Epithelial cell of esophagus (primary cell): ENCODE measurements at regions not wholly inside any gene's neighbourhood (a gene's known extent, or its start where the extent isn't known, plus 50 kb on each side); places are given as distances from the start of the nearest gene placed in this dataset.
A peak's percentile ranks its signal among the peaks of the same experiment; 100 is the strongest.

Experiments used
- DNase-seq: peaks from one replicate; pipeline ENCODE4 v3.0.0; 2010; ENCODE audit warnings: low read depth
- H3K4me3 ChIP-seq: 2 replicates; pipeline ENCODE4 v1.5.1; 2011; ENCODE audit warnings: mild to moderate bottlenecking, low read length, control low read depth
- TF ChIP-seq, protein P1 (sequence below): IDR thresholded peaks from 2 replicates; pipeline ENCODE4 v1.5.1; 2011; ENCODE audit warnings: low read depth, mild to moderate bottlenecking, low read length, control low read depth, inconsistent platforms; ENCODE audit not compliant: insufficient read depth; ENCODE audit errors: missing control alignments

GRCh38 chr18:45384137-45384961 is 230.9 kb upstream of the SLC14A2 start:
- DNase-seq = peak; percentile 77
- H3K4me3 ChIP-seq = no peak overlapping the region
- TF ChIP-seq, protein P1, sequence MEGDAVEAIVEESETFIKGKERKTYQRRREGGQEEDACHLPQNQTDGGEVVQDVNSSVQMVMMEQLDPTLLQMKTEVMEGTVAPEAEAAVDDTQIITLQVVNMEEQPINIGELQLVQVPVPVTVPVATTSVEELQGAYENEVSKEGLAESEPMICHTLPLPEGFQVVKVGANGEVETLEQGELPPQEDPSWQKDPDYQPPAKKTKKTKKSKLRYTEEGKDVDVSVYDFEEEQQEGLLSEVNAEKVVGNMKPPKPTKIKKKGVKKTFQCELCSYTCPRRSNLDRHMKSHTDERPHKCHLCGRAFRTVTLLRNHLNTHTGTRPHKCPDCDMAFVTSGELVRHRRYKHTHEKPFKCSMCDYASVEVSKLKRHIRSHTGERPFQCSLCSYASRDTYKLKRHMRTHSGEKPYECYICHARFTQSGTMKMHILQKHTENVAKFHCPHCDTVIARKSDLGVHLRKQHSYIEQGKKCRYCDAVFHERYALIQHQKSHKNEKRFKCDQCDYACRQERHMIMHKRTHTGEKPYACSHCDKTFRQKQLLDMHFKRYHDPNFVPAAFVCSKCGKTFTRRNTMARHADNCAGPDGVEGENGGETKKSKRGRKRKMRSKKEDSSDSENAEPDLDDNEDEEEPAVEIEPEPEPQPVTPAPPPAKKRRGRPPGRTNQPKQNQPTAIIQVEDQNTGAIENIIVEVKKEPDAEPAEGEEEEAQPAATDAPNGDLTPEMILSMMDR = peak; percentile 68

DNA sequence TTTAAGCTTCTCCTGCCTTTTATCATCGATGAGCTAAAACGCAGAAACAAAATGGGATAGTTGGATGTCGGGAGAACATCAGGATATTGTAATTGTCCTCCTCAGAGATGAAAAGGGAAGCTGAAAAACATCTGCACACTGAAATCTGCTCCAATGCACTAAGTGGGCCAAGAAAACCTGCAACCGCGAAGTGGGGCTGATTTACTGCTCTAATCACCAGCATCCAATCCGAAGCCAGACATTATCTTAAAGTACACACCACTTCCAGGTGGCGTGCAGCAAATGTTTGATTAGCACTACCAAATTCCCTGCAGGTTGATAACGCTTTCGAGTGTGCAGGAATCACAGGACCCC is 230.3 kb upstream of the SLC14A2 start:
- TF ChIP-seq, protein P1 = no peak
- no peak for DNase-seq
- H3K4me3 ChIP-seq = no peak overlapping the region

- H3K4me3 ChIP-seq = no peak overlapping the region
- DNase-seq = peak; percentile 67
- TF ChIP-seq, protein P1 = peak; percentile 77
These were observed 229.1 kb upstream of the SLC14A2 start for GRCh38 chr18:45386041-45386655.

DNA sequence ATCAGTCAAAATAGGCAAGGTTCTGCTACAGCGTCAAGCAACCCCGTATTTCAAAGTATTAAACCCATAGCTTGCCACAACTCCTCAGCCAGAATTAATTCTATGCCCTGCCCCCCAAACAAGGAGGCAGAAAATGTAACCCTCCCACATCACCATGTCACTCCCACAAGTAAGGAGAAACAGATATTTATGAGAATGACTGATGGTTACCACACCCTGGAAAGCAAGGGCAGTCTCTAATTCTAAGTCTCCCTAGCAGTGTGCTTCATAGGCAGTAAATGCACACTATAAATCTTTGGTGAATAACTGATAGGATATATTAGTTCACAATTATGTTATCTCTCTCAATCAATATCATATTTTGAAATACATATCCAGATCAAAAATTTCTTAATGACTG is 228.0 kb upstream of the SLC14A2 start:
- TF ChIP-seq, protein P1 = no peak
- DNase-seq = no peak
- H3K4me3 ChIP-seq = no peak overlapping the region

GRCh38 chr18:45398448-45398847 is 216.8 kb upstream of the SLC14A2 start:
- H3K4me3 ChIP-seq = no peak overlapping the region
- TF ChIP-seq, protein P1 = no peak
- peak; percentile 51 for DNase-seq

DNA sequence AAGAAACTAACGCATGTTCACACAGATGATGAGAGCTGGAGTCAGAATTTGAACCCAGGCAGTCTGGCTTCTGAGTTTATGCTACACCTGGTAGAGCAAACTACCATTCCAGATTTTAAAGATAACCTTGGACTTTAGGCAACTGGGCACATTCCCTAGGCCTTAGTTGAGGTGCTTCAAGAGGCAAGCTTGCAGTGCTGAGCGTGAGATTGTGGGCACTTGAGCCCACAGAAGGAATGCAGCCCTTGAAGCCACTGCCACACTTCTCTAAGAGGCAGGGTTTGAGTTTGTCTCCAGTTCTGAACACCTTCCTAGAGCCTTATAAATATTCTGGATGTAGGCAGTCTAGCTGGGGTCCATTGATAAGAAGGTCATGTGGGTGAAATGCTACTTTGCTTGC is 216.1 kb upstream of the SLC14A2 start:
- no peak overlapping the region for H3K4me3 ChIP-seq
- TF ChIP-seq, protein P1 = no peak
- no peak for DNase-seq
